Trophoblast cell (in vitro differentiated cells and primary cell): ENCODE measurements at regions not wholly inside any gene's neighbourhood (a gene's known extent, or its start where the extent isn't known, plus 50 kb on each side); places are given as distances from the start of the nearest gene placed in this dataset.
A peak's percentile ranks its signal among the peaks of the same experiment; 100 is the strongest.

Experiments used
- DNase-seq, 2 donors: peaks; one replicate each; pipeline ENCODE4 v3.0.0-alpha.2; 2016
- H2AFZ ChIP-seq: 2 replicates; pipeline ENCODE4 v1.6.1; 2013; ENCODE audit warnings: low read length, moderate library complexity, mild to moderate bottlenecking; ENCODE audit not compliant: insufficient read depth, poor library complexity
- H2AK5ac ChIP-seq: 2 replicates; pipeline ENCODE4 v1.6.1; 2013; ENCODE audit warnings: mild to moderate bottlenecking, low read length
- H2BK120ac ChIP-seq: 2 replicates; pipeline ENCODE4 v1.6.1; 2013; ENCODE audit warnings: low read length, mild to moderate bottlenecking, moderate library complexity; ENCODE audit not compliant: insufficient read depth, poor library complexity
- H2BK12ac ChIP-seq: 2 replicates; pipeline ENCODE4 v1.6.1; 2013; ENCODE audit warnings: mild to moderate bottlenecking, low read length, moderate library complexity
- H2BK5ac ChIP-seq: 2 replicates; pipeline ENCODE4 v1.6.1; 2013; ENCODE audit warnings: low read length, low read depth, moderate library complexity, mild to moderate bottlenecking; ENCODE audit not compliant: poor library complexity
- H3K14ac ChIP-seq: 2 replicates; pipeline ENCODE4 v1.6.1; 2013; ENCODE audit warnings: mild to moderate bottlenecking, low read length
- H3K18ac ChIP-seq: 2 replicates; pipeline ENCODE4 v1.6.1; 2013; ENCODE audit warnings: mild to moderate bottlenecking, low read length
- H3K23ac ChIP-seq: 2 replicates; pipeline ENCODE4 v1.6.1; 2013; ENCODE audit warnings: low read length
- H3K27ac ChIP-seq: 2 replicates; pipeline ENCODE4 v1.5.1; 2013; ENCODE audit warnings: low read depth, mild to moderate bottlenecking, inconsistent platforms, low read length, moderate library complexity
- H3K27me3 ChIP-seq: 2 replicates; pipeline ENCODE4 v1.6.1; 2013; ENCODE audit warnings: inconsistent platforms, mild to moderate bottlenecking, low read length, moderate library complexity; ENCODE audit not compliant: insufficient read depth
- H3K36me3 ChIP-seq, 2 experiments: 1 replicate in 1 of 2; 2 replicates in 1 of 2; pipeline ENCODE4 v1.6.1; 2013; ENCODE audit warnings: low read length in 2 of 2, mild to moderate bottlenecking in 2 of 2, moderate library complexity in 1 of 2; ENCODE audit not compliant: insufficient read depth in 2 of 2, control insufficient read depth in 1 of 2
- H3K4ac ChIP-seq: 2 replicates; pipeline ENCODE4 v1.6.1; 2013; ENCODE audit warnings: low read depth, mild to moderate bottlenecking, low read length, moderate library complexity
- H3K4me1 ChIP-seq, 2 experiments: 1 replicate in 1 of 2; 2 replicates in 1 of 2; pipeline ENCODE4 v1.6.1; 2013; ENCODE audit warnings: low read length in 2 of 2, mild to moderate bottlenecking in 2 of 2, moderate library complexity in 1 of 2; ENCODE audit not compliant: insufficient read depth in 2 of 2, control insufficient read depth in 1 of 2
- H3K4me2 ChIP-seq: 2 replicates; pipeline ENCODE4 v1.6.1; 2013; ENCODE audit warnings: inconsistent platforms, mild to moderate bottlenecking, low read length, moderate library complexity
- H3K4me3 ChIP-seq: 2 replicates; pipeline ENCODE4 v1.5.1; 2013; ENCODE audit warnings: mild to moderate bottlenecking, low read depth, low read length, inconsistent platforms
- H3K79me1 ChIP-seq: one replicate; pipeline ENCODE4 v1.6.1; 2013; ENCODE audit warnings: low read length
- H3K79me2 ChIP-seq: 2 replicates; pipeline ENCODE4 v1.6.1; 2013; ENCODE audit warnings: low read length, mild to moderate bottlenecking; ENCODE audit not compliant: control insufficient read depth, insufficient read depth, poor library complexity
- H3K9ac ChIP-seq: 2 replicates; pipeline ENCODE4 v1.6.1; 2013; ENCODE audit warnings: mild to moderate bottlenecking, low read length
- H3K9me3 ChIP-seq: 2 replicates; pipeline ENCODE4 v1.6.1; 2013; ENCODE audit warnings: low read depth, mild to moderate bottlenecking, control low read depth, inconsistent platforms, low read length; ENCODE audit not compliant: insufficient read depth
- H4K12ac ChIP-seq: 2 replicates; pipeline ENCODE4 v1.6.1; 2013; ENCODE audit warnings: low read depth, mild to moderate bottlenecking, low read length, moderate library complexity
- H4K8ac ChIP-seq: 2 replicates; pipeline ENCODE4 v1.6.1; 2013; ENCODE audit warnings: low read depth, mild to moderate bottlenecking, low read length, moderate library complexity
- H4K91ac ChIP-seq: one replicate; pipeline ENCODE4 v1.6.1; 2013; ENCODE audit warnings: low read depth, mild to moderate bottlenecking, low read length, moderate library complexity
- WGBS: extraction: QIAGEN DNeasy Blood & Tissue Kit; methylation state at CpG from one replicate; pipeline ENCODE4 v1.1.7; 2013; ENCODE audit warnings: missing lambda C conversion rate; ENCODE audit not compliant: insufficient read length, insufficient coverage; ENCODE audit errors: extremely low coverage; 5-methylcytosine and 5-hydroxymethylcytosine counted together

GRCh38 chr16:86196687-86197391 lies 297.9 kb downstream of the IRF8 start:
- Histone ChIP-seq H4K12ac (no peak overlapping the region), H3K4me3 (no peak overlapping the region), H3K4me1 (peaks cover 9% of the 10 kb centered on the region in 2 experiments), H2AK5ac (no peak overlapping the region), H3K23ac (no peak overlapping the region), H3K27ac (no peak overlapping the region), H3K4ac (no peak overlapping the region), H2BK12ac (no peak overlapping the region), H3K9ac (no peak overlapping the region), H3K36me3 (no peaks in the 10 kb centered on the region), H3K79me2 (no peaks in the 10 kb centered on the region), H4K8ac (no peak overlapping the region), H3K27me3 (no peaks in the 10 kb centered on the region), H3K18ac (no peak overlapping the region), H3K14ac (no peak overlapping the region), H4K91ac (no peak overlapping the region), H2BK120ac (no peak overlapping the region), H3K9me3 (no peaks in the 10 kb centered on the region), H2AFZ (no peak overlapping the region), H2BK5ac (no peak overlapping the region), H3K4me2 (no peak overlapping the region), H3K79me1 (peaks cover 4% of the 10 kb centered on the region)
- DNase-seq = no peak
- no CpG with 5 or more reads among the region's 18 CpGs for WGBS

DNA sequence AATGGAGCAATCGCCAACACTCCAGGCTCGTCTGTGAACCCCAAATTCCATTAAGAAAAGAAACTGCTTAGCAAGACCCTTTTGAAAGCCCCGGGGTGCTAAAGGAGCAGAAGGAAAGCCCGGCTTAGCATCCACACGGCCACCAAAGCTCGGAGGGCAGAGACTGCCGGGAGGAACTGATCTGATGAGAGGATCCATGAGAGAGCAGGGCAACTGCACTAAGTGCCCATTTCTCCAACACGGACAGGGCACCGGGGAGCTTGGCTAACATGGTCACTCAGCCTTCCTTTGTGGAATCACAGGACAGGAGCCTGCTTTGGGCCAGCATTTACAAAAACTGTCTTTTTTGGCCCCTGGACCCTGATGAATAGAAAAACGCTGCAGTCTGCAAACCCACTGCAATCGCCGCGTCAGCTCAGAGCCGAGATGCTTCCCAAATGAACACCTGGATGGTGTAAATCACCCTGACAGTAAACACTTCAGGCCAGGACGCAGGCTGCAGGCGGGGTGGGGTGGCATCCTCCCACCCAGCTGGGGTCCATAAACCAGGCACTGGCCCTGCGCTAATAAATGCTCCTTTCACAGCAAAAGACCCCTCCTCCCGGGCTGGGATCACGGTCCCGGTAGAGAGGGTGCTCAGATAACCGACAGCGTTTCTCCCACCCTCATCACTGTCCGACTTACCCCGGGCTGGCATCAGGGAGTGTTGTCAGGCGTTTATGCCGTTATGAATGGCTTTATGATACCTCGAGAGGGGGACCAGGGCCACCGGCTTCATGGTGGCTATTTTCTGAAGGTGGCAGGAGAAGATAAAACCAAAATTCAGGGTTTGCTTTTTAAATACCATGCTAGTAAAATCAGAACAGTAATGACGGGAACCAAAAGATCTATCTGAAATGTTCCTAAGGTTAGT lies 299.5 kb downstream of the IRF8 start:
- Histone ChIP-seq H3K9ac (no peak overlapping the region), H3K4me2 (no peak overlapping the region), H3K4me3 (no peak overlapping the region), H3K79me2 (no peaks in the 10 kb centered on the region), H4K8ac (no peak overlapping the region), H4K91ac (no peak overlapping the region), H3K4ac (no peak overlapping the region), H3K36me3 (no peaks in the 10 kb centered on the region), H3K18ac (no peak overlapping the region), H3K23ac (no peak overlapping the region), H2AK5ac (no peak overlapping the region), H3K27me3 (no peaks in the 10 kb centered on the region), H3K27ac (no peak overlapping the region), H2BK12ac (no peak overlapping the region), H3K14ac (no peak overlapping the region), H3K9me3 (no peaks in the 10 kb centered on the region), H2BK5ac (no peak overlapping the region), H3K4me1 (peaks cover 9% of the 10 kb centered on the region in 2 experiments), H4K12ac (no peak overlapping the region), H2AFZ (no peak overlapping the region), H2BK120ac (peak overlapping the region; percentile 35), H3K79me1 (peaks cover 4% of the 10 kb centered on the region)
- no CpG with 5 or more reads among the region's 29 CpGs for WGBS
- no peak for DNase-seq

DNA sequence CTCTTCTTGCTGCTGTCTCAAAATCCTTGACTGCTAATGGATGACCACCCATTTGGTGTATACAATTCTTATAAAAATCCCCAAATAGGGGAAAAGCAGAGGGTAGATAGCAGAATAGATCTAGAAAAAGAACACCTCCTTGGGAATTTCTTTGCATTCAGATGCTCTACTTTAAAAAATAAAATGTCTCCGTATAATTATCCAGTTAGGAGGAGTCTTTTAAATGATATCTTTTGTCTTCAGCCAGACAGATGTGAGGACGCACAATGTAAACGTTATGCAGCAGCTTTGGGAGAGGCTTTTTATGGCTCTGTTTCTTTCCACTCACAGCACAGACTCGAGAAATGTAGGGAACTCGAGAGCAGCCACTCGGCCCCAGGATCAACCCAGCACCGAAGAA lies 300.2 kb downstream of the IRF8 start:
- Histone ChIP-seq H4K12ac (no peak overlapping the region), H3K4me2 (no peak overlapping the region), H3K23ac (no peak overlapping the region), H3K4ac (no peak overlapping the region), H2BK12ac (no peak overlapping the region), H4K8ac (no peak overlapping the region), H3K36me3 (no peaks in the 10 kb centered on the region), H2AK5ac (no peak overlapping the region), H3K27ac (no peak overlapping the region), H3K18ac (no peak overlapping the region), H2BK120ac (no peak overlapping the region), H2BK5ac (no peak overlapping the region), H3K4me1 (peaks cover 9% of the 10 kb centered on the region in 2 experiments), H3K79me2 (no peaks in the 10 kb centered on the region), H3K9ac (no peak overlapping the region), H3K79me1 (peaks cover 4% of the 10 kb centered on the region), H3K9me3 (no peaks in the 10 kb centered on the region), H4K91ac (no peak overlapping the region), H3K14ac (no peak overlapping the region), H3K4me3 (no peak overlapping the region), H2AFZ (no peak overlapping the region), H3K27me3 (no peaks in the 10 kb centered on the region)
- no peak for DNase-seq
- no CpG with 5 or more reads among the region's 7 CpGs for WGBS

DNA sequence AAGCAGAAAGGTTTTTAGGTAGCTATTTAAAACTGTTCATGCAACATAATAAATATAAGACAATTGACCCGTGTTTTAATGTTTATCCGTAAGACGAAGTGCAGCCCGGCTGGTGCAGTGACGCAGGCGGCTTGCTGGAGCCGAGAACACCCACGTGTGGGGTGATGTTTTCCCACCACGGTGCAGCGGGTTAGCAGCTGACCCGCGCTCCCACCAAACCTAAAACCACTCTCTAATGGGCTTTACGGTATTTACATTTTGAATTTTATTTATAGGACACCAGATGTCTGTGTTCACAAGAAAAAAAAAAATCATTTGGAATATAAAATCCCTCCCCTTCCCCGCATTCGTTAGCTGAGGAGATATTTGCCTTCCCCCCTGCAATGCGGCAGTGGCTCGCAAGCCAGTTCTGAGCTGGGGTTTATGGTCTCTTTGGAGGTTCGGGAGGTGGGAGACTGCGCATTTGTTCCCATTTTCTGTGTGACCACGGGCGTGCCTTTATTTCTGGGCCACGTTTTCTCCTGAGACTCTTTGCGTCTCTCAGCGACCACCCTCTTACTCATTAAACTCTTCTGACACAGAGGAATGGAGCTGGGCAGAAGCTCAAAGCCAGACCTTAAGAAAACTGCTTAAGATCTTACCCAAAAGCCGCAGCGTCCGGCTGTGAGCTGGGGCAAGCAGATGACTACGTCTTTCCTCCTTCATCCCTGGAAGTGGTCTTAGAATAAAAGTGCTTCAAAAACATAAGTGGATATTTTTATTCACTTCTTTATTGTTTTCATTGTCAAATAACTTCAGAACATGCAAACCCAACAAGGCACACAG lies 301.1 kb downstream of the IRF8 start:
- no peak overlapping the region for H2BK120ac ChIP-seq
- WGBS = no CpG with 5 or more reads among the region's 28 CpGs
- DNase-seq = no peak

More for the DNA sequence above, 301.1 kb downstream of the IRF8 start:
- Histone ChIP-seq H3K79me1 (no peaks in the 10 kb centered on the region), H3K4me2 (no peak overlapping the region), H3K27me3 (no peaks in the 10 kb centered on the region), H3K23ac (no peak overlapping the region), H3K79me2 (no peaks in the 10 kb centered on the region), H3K4me3 (no peak overlapping the region), H3K4ac (no peak overlapping the region), H3K36me3 (no peaks in the 10 kb centered on the region), H3K9me3 (no peaks in the 10 kb centered on the region), H3K4me1 (peaks cover 4 to 5% of the 10 kb centered on the region in 2 experiments), H4K91ac (no peak overlapping the region), H4K12ac (no peak overlapping the region), H3K14ac (no peak overlapping the region), H2AFZ (no peak overlapping the region), H3K27ac (no peak overlapping the region), H2AK5ac (no peak overlapping the region), H2BK12ac (no peak overlapping the region), H3K9ac (no peak overlapping the region), H2BK5ac (no peak overlapping the region), H3K18ac (no peak overlapping the region), H4K8ac (no peak overlapping the region)
